GM19025 (cell line): ENCODE measurements at regions not wholly inside any gene's neighbourhood (a gene's known extent, or its start where the extent isn't known, plus 50 kb on each side); places are given as distances from the start of the nearest gene placed in this dataset.

ENCODE experiments used
- ATAC-seq: cut with Tn5 transposase; IDR thresholded peaks from one replicate; pipeline ENCODE4 v1.9.1; 2021; ENCODE audit warnings: mild to moderate bottlenecking, low read depth, moderate library complexity; ENCODE audit not compliant: unreplicated experiment

DNA sequence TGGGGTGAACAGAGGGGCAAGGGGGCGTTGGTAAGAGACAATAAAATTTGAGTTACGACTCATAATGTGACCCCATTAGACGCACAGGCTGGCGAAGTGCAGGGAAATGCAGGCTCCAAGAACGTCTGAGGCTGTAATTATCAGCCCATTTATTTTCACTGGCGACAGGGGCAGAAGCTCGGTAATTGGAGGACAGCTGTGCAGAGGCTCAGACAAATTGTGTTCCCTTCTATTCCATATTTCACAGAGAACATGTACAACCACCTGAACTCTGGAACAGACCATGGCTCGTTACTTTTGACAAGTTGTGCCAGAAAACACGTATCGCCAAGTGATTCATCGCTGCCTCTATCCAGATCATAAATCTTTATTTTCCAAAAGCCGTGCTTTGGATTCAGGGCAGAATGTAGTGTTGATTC lies 137.3 kb upstream of the FRMD4A start:
- no peak for ATAC-seq

DNA sequence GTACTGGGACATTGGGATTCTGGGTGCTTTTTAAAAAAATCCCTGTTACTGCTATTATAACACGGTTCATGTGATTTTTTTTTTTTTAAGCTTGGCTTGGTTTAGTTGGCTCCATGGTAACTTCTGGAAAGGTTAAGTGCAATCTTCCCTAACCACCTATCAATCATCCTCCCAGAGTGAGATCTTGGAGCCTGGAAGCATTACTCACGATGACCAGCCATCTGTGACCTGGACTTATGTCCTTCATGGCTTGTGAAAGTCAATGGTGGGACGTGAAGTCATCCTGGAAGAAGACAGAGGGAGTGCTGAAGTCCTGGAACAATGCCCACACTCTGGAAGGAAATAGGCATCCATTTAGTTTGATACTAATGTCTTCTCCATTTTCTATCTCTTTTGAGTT lies 135.5 kb upstream of the FRMD4A start:
- ATAC-seq: no peak

DNA sequence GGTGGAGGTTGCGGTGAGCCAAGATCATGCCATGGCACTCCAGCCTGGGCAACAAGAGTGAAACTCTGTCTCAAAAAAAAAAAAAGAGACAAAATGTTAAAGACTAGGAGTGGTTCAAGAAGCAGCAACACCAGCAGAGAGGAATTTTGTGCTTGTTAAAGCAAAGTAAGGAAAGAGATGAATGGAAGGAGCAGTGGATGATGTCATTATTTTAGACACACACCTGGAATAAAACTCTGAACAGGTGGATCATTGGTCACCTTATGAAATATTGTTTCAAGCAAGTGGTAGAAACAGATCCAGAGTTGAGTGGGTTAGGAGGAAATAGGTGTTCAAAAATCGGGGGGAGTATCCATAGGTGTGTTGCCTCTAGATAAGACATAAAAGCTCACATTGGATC lies 129.7 kb upstream of the FRMD4A start:
- no peak for ATAC-seq

DNA sequence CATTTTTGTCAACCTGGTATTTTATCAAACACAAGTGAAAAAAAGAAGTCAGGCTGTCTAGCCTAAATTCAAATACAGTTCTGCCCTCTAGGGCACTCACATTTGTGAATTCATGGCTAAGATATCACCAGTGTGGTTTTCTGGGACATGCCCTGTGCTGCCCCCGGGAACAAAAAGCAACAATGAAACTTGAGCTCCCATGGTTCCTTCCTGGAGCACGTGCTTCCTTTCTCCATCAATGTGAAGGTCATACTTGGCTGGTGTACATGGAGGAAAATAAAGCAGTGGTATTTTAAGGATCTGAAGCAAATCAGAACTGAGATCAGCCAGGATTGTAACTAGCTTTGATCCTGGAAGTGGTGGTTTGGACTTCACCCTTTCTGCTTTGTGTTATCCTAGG lies 128.9 kb upstream of the FRMD4A start:
- ATAC-seq: no peak

DNA sequence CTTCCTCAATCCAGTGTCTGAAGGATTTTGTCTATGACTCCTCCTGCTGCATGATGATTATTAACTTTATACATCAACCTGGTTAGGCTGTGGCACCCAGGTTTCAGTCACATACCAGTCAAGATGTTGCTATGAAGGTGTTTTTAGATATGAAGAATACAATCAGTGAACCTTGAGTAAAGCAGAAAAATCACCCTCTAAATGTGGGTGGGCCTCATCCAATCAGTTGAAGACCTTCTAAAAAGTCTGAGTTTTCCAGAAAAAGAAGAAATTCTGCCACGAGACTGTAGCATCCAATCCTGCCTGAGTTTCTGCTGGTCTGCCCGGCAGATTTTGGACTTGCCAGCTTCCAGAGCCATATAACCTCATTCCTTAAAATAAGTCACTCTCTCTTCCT lies 126.1 kb upstream of the FRMD4A start:
- no peak for ATAC-seq

DNA sequence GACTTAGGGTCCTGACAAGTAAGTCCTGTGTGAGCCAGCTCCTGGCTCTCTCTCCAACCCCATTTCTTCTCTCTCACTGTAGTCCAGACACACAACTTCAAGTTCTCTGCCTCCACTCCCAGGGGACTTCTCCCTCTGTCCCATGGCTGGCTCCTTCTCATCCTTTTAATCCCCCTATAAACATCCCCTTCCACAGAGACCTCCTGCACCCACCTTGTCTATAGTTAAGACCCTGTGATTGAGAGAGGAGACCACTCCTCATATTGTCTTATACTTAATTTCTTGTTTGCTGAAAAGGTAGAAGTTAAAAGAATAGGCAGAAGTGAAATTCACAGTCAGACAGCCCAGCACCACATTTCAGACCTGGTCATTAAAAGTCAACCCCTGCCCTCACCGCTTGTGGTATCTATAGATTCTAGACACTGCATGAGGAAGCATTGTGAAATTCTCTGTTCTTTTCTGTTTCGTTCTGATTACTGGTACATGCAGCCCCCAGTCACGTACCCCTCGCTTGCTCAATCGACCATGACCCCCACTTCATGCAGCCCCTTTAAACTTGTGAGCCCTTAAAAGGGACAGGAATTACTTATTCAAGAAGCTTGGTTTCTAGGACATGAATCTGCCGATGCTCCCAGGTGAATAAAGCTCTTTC lies 125.6 kb upstream of the FRMD4A start:
- no peak for ATAC-seq

DNA sequence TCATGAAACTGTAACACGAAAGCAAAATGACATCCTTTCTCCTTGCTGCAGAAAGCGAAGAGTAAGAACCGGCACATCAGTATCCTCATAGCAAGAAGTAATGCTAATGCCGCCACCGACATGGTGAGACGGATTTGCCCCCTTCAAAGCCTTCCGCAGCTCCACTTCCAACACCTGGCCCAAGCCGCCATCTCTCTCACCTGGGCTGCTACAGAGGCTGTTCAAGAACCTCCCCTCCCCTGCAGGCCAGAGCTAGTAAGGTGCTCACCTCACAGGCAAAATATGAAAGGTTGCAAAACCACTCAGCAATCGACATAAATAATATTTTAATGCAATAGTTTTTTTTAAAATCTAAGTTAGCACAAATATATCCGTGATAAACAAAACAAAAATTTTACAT lies 123.9 kb upstream of the FRMD4A start:
- no peak for ATAC-seq

DNA sequence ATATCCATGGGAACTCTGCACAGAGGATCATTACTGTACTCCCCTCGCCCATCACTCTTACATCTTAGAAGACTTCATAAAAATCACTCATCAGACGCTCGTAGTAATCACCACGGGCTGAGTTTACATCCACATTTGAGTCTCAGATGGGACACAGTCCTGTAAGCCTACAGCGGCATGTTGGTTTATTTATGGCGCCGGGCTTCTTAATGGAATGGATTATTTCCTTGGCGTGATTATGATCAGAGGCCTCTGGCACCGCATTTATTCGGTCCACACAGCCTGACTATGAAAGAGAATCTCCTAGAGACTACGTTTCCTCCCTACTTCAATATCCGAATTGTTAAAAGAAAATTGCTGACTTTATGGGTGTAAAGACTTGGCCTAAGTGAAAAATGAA lies 123.5 kb upstream of the FRMD4A start:
- no peak for ATAC-seq

DNA sequence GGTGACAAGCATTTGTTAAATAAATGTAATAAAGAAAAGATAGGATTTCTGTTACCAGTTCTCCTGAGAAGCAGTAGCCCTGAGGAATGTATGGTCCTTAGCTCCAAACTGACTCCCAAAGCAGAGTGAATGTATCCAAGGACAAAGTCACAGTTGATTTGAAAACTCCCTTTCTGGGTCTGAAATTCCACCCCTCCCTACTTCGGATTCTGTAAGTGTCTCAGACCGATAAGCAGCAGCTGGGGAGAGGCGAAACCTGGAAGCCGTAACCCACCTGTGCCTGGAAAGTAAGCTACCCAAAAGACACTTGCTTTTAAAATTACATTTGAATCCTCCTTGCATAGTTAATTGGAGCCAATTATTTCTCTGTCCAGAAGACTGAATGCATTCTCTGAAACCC lies 122.9 kb upstream of the FRMD4A start:
- no peak for ATAC-seq

DNA sequence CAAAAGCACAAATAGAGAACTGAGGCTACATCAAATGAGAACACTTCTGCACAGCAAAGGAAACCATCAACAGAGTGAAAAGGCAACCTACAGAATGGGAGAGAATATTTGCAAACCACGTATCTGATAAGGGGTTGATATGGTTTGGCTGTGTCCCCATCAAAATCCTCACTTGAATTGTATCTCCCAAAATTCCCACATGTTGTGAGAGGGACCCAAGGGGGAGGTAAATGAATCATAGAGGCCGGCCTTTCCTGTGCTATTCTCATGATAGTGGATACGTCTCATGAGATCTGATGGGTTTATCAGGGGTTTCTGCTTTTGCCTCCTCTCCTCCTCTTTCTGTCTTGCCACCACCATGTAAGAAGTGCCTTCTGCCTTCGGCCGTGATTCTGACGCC lies 120.6 kb upstream of the FRMD4A start:
- ATAC-seq: no peak

DNA sequence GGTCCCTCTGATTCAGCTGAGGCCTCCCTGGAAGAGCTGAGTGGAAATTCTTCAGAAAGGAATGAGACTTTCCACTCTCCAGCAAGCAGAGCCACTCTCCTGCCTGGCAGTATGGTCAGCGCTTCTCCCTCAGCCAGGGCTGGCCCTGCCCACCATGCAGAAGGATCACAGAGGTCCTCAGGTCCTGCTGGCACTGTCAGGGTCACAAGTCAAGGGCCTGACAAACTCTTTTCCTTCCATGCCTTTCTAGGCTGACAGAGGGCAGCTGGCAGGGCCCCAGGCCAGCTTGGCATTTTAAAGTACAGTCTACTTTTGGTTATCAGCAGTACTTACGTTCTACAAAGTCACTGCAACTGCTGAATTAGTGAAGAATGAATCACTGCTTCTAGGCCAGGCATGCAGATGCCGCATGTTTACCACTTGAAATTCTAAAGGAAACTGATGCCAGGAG lies 119.3 kb upstream of the FRMD4A start:
- no peak for ATAC-seq

DNA sequence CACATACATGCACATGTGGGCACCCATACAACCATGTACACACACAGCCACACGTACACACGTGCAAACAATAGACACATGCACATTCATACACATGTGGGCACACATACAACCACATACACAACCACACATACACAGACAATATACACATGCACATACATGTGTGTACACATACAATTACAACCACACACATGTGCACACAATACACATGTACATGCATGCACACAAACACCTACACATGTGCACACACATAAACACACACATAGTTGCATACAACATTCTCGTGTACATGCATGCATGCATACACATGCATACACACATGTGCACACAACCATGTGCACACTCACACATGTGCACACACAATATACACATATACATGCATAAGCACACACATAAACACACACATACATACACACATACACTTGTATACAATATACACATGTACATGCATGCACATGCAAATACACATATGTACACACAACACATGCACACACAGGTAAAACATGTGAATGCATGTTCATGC lies 118.6 kb upstream of the FRMD4A start:
- no peak for ATAC-seq

DNA sequence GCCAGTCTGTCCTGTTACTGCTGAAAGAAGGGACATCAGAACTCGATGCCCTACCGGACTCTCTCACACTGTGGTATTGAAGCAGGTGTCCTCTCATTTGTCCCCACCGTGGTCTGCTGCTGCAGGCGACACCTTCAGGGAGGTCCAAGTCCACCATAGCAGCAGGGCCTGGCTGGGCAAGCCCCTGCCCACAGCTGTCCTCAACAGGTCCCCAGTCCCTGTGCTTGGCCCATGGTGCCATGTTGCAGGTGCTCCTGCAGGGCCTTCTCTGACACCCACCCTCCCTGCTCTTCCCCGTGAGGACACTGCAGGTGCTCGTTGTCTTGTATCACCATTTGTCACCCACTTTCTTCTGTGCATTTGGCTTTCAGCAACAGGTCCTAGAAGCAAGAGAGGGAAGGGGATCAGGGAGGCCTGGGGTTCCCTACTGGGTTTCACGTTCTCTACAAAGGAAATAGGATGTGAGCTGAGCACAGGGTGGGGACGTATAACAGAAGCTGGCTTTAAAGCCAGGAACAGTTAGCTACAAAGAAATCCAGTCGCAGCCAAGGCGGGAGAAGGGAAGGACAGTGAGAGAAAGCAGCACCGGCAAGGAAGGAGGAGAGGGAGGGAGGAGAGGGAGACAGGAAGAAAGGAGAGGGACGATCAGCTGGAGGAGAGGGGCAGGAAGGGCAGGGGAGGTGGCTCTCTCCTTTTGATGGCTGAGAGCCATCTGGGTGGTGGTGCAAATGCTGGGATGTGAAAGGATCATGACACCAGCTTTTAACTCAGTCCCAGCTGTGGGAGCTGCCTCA lies 117.7 kb upstream of the FRMD4A start:
- ATAC-seq: no peak

DNA sequence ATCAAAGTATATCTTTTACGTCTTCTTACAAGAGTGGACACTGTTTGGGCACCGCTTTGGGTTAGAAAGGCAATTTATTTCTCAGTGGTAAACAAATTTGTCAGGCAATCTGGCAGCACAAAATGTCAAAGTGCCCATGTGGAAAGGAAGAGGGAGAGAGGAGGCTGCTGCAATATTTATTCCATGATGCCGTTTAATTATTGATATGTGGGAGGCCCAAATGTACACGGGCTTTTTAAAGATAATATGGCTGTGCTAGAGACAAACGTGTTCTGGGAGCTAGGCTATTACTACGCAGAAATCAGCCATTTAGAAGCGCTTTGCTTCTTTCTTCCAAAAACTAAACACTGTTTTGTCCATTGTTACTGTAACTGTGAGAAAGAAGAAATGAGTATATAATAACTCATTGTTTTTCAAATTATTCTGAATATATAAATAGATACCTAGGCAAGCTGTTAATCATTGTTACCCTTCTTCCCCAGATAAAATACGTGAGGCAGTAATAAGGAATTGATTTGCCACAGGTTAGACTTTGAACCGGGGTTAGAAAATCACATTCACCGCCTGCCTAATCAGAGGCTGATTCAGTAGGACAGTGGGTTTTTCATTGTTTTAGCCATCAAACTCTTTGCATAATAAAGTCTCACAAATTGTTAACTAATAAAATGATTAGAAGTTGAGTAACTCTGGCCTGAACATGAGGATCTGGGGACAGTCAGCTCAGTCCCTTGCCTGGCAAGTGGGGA lies 116.5 kb upstream of the FRMD4A start:
- ATAC-seq: no peak

DNA sequence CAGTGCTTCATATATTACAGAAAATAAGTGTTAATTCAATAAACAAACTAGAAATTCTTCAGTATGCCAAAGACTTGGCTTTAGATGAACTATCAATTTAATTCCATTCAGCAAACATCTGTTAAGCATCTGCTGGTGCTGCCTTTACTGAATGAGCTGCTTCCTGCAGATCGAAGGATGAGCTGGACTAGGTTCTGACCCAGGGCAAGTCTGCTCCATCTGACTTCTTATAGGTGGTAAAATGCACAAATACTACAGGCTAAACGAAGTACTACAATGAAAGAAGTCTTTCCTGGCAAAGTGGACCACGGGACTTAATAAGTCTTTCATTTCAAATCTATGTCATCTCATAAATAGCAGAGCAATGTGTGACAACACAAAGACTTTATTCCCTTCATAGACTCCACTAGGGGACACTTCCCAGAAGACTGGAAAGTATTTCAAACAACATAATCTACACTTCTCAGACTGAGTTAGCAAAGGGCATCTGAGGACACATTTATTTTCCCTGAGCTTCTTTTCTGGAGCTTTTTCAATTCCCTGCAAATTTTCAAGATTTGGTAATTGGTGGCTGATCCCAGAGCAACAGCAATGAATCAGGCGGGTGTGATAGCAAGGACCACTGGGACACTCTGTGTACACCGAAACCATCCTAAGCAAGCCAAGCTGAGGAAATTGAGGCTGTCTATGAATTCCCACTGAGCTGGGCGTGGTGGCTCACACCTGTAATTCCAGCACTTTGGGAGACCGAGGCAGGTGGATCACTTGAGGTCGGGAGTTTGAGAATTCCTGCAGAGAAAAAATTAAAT lies 108.9 kb upstream of the FRMD4A start:
- no peak for ATAC-seq

DNA sequence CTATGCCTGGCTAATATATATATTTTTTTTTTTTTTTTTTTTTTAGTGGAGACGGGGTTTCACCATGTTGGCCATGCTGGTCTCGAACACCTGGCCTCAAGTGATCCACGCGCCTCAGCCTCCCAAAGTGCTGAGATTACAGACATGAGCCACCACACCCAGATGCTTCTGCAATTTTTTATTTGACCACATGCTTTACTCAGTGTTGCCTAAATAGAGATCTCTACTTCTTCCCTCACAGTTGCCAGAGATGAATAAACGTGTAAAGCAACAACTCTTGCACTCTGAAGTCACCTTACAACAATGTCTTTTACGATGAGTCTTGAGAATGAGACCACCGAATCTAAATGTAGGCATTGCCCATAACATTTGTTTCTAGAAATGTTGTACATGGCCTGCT lies 107.9 kb upstream of the FRMD4A start:
- no peak for ATAC-seq

DNA sequence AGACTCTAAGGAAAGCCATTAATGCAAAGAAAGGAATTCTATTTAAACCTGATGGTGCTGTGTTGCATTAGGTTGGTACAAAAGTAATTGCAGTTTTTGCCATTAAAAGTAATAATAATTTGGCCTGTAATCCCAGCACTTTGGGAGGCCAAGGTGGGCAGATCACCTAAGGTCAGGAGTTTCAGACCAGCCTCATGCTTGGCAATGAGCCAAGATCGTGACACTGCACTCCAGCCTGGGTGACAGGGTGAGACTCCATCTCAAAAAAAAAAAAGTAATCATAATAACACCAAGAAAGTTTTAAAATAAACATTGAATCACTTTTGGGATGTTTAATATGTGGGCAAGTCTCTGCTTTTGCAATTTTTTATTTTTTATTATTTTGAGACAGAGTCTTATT lies 107.3 kb upstream of the FRMD4A start:
- ATAC-seq: no peak

DNA sequence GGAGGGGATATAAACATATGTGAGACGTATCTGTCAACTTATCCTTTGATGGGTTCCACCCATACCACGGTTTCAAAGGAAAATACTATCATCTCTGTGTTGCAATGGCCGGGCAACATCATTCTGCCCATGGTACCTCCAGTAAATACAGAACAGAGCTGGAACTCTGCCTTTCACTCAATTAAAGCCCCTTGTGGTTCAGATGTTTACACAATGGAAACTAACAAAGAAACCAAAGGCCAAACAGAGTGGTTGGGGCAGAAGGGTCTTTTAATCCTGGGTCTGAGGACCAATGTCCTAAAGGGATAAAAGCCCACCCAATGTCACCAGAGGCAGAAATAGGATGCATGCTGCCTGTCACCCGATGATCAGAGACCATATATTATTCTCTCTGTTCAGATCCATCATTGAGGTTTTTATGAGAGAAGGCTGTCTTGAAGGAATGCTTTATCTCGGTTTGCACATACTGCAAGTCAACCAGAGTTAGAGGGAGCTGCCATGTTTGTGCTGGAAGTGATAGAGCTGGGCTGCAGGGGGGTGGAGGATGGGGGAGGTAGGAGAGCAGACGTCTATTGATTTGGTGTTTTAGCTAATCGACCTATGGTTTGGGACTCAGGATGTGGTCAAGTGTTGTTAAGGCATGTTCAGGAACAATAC lies 105.4 kb upstream of the FRMD4A start:
- ATAC-seq: no peak

DNA sequence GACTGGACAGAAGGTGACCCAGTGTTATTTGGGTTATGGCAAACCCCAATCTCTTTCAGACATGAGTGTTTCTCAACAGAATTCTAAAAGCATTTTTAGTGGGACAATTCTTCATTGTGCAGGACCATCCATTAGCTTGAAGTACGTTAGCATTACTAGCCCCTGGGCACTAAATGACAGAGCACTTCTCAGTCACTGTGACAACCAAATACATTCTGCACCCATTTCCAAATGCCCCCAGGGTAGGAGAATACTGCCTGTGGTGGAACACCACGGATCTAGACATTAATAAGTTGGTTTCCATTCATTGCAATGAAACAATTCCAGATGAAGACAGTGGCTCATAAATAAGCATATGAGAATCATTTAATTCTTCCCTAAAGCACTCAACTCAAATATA lies 102.4 kb upstream of the FRMD4A start:
- no peak for ATAC-seq

DNA sequence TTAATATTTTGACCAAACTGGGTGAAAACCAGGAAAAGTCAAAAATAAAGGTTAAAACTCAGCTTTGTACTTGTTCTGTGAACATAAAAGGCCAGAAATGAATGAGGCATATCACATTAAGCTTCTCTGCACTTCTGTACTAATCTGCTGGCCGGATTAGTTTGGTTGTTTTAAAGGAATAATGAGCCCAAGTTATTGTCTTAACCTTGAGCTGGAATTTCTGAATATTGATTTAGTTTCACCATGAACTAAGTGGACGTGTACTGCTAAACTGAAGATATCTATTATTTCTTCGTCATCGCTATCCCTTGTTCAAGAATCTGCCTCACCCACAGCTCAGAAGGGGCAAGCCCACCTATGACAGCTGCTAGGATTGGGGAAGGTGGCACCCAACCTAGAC lies 101.1 kb upstream of the FRMD4A start:
- ATAC-seq: no peak
